ENCODE measurements at regions not wholly inside any gene's neighbourhood (a gene's known extent, or its start where the extent isn't known, plus 50 kb on each side); places are given as distances from the start of the nearest gene placed in this dataset.

DNA sequence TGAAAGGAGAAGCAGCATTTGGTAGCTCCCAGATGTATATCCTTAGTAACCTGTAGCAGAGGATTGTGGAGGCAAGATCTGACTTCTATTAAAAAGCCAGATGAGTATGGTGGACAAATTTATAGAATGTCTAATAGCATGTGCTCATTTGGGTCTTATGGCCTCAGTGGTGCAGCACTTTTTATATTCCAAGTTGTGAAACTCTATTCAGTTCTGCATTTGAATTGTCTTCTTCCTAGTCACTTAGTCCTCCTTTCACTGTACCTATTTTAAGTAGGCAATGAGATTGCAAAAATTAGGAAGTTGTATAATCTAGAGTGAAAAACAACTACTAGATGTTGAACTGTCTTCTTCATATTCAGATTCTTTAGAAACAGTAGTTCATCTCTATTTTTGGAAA lies 412.5 kb upstream of the PCDH9 start:
- DNase-seq (ENCODE audit: extremely low spot score) = no peak
- no peaks in the 10 kb centered on the region for H3K36me3 ChIP-seq (ENCODE audit: insufficient read depth)
- H3K4me3 ChIP-seq (ENCODE audit: low read depth, low read length) = no peak overlapping the region
- no peaks in the 10 kb centered on the region for H3K4me1 ChIP-seq (ENCODE audit: insufficient read depth)
- H3K27ac ChIP-seq (ENCODE audit: low read depth) = no peak overlapping the region

- WGBS = 78% methylated on average over 3 of the region's 3 CpGs
- DNase-seq (ENCODE audit: extremely low spot score) = no peak
- no peak overlapping the region for H3K4me3 ChIP-seq (ENCODE audit: low read depth, low read length)
- H3K27ac ChIP-seq (ENCODE audit: low read depth) = no peak overlapping the region
- no peaks in the 10 kb centered on the region for H3K4me1 ChIP-seq (ENCODE audit: insufficient read depth)
- no peaks in the 10 kb centered on the region for H3K36me3 ChIP-seq (ENCODE audit: insufficient read depth)
Measured at GRCh38 chr13:67635754-67636153, 405.6 kb upstream of the PCDH9 start.

- 83% methylated on average over 1 of the region's 1 CpG for WGBS
- no peaks in the 10 kb centered on the region for H3K36me3 ChIP-seq (ENCODE audit: insufficient read depth)
- no peak for DNase-seq (ENCODE audit: extremely low spot score)
- H3K4me1 ChIP-seq (ENCODE audit: insufficient read depth) = no peaks in the 10 kb centered on the region
- H3K4me3 ChIP-seq (ENCODE audit: low read depth, low read length) = no peak overlapping the region
- no peak overlapping the region for H3K27ac ChIP-seq (ENCODE audit: low read depth)
Measured at GRCh38 chr13:67632590-67632989, 402.5 kb upstream of the PCDH9 start.

- H3K4me1 ChIP-seq (ENCODE audit: insufficient read depth) = no peaks in the 10 kb centered on the region
- H3K27ac ChIP-seq (ENCODE audit: low read depth) = no peak overlapping the region
- H3K36me3 ChIP-seq (ENCODE audit: insufficient read depth) = no peaks in the 10 kb centered on the region
- no peak overlapping the region for H3K4me3 ChIP-seq (ENCODE audit: low read depth, low read length)
- no peak for DNase-seq (ENCODE audit: extremely low spot score)
- 83% methylated on average over 3 of the region's 3 CpGs for WGBS
Measured at GRCh38 chr13:67630640-67631039, 400.5 kb upstream of the PCDH9 start.

- Histone ChIP-seq H3K4me3 (ENCODE audit: low read depth, low read length) (no peak overlapping the region), H3K4me1 (ENCODE audit: insufficient read depth) (no peaks in the 10 kb centered on the region), H3K36me3 (ENCODE audit: insufficient read depth) (no peaks in the 10 kb centered on the region), H3K27ac (ENCODE audit: low read depth) (no peak overlapping the region)
- 88% methylated on average over 2 of the region's 2 CpGs for WGBS
- DNase-seq (ENCODE audit: extremely low spot score) = no peak
Measured at GRCh38 chr13:67623630-67624029, 393.5 kb upstream of the PCDH9 start.

DNA sequence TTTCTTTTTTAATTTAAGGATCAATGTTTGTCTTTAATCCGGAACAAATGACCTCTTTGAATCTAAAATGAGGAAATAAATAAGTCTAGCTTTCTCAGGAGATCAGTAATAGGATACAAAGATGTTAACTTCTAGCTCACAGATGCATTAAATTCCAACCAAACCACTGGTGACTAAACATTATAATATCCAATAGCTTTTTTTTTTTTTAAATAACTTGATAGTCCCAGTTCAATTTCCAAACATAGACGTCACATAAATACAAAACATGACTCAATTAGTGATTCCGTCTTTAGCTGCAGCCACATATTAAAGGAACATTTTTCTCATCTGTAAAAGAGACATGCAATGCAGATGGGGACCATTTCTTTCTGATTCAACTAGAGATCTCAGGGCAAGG lies 390.5 kb upstream of the PCDH9 start:
- Histone ChIP-seq H3K27ac (ENCODE audit: low read depth) (no peak overlapping the region), H3K4me1 (ENCODE audit: insufficient read depth) (no peaks in the 10 kb centered on the region), H3K4me3 (ENCODE audit: low read depth, low read length) (no peak overlapping the region), H3K36me3 (ENCODE audit: insufficient read depth) (no peaks in the 10 kb centered on the region)
- 80% methylated on average over 3 of the region's 3 CpGs for WGBS
- no peak for DNase-seq (ENCODE audit: extremely low spot score)

- Histone ChIP-seq H3K36me3 (ENCODE audit: insufficient read depth) (no peaks in the 10 kb centered on the region), H3K4me1 (ENCODE audit: insufficient read depth) (no peaks in the 10 kb centered on the region), H3K4me3 (ENCODE audit: low read depth, low read length) (no peak overlapping the region), H3K27ac (ENCODE audit: low read depth) (no peak overlapping the region)
- whole genome bisulfite sequencing = 51% methylated on average over 2 of the region's 2 CpGs
- DNase-seq (ENCODE audit: extremely low spot score) = no peak
Measured at GRCh38 chr13:67619995-67620380, 389.9 kb upstream of the PCDH9 start.

DNA sequence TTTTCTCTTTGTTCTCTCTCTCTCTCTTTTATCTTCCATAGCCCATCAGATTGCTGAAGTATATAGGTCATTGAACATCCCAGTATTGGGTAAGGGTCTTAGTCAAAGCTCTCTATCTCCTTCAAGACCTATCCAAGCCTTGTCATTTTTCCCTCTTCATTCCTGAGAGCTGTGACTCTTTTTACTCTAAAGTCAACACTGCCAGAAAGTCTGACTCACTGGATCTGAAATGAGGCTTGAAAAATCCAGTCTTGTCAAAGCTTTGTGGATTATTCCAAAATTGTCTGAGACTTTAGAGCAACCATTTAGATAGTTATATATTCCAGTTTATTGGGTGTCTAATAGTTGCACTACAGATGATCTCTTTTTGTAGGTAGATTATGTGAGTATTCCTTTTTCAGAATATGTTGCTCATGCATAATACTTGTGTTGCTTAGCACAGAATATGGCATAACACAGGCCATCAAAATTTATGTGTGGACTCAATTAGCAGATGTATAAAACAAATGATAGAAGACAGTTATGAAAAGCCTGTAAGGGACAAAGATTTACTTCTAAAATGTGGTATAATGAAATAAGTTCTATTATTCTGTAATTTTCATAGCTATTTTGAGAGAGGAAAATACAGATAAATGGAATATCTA lies 389.3 kb upstream of the PCDH9 start:
- Histone ChIP-seq H3K4me3 (ENCODE audit: low read depth, low read length) (no peak overlapping the region), H3K4me1 (ENCODE audit: insufficient read depth) (no peaks in the 10 kb centered on the region), H3K27ac (ENCODE audit: low read depth) (no peak overlapping the region), H3K36me3 (ENCODE audit: insufficient read depth) (no peaks in the 10 kb centered on the region)
- DNase-seq (ENCODE audit: extremely low spot score) = no peak

GRCh38 chr13:67614579-67614978 lies 384.4 kb upstream of the PCDH9 start:
- WGBS = 84% methylated on average over 1 of the region's 1 CpG
- DNase-seq (ENCODE audit: extremely low spot score) = no peak
- H3K27ac ChIP-seq (ENCODE audit: low read depth) = no peak overlapping the region
- no peaks in the 10 kb centered on the region for H3K36me3 ChIP-seq (ENCODE audit: insufficient read depth)
- no peak overlapping the region for H3K4me3 ChIP-seq (ENCODE audit: low read depth, low read length)
- no peaks in the 10 kb centered on the region for H3K4me1 ChIP-seq (ENCODE audit: insufficient read depth)

DNA sequence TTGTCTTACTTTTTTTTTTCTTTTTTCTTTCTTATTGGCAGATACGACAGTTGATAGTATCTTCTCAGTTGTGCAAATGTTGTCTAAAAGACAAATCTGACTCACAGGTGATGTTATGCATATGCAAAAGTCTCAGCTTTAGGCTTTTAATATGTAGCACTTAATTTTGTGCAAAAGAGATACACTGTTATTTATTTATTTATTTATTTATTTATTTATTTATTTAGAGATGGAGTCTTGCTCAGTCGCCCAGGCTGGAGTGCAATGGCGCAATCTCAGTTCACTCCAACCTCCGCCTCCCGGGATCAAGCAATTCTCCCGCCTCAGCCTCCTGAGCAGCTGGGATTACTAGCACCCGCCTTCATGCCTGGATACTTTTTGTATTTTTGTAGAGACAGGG lies 383.9 kb upstream of the PCDH9 start:
- H3K4me3 ChIP-seq (ENCODE audit: low read depth, low read length) = no peak overlapping the region
- no peak for DNase-seq (ENCODE audit: extremely low spot score)
- no peaks in the 10 kb centered on the region for H3K36me3 ChIP-seq (ENCODE audit: insufficient read depth)
- no peaks in the 10 kb centered on the region for H3K4me1 ChIP-seq (ENCODE audit: insufficient read depth)
- H3K27ac ChIP-seq (ENCODE audit: low read depth) = no peak overlapping the region
- WGBS = 90% methylated on average over 7 of the region's 7 CpGs

DNA sequence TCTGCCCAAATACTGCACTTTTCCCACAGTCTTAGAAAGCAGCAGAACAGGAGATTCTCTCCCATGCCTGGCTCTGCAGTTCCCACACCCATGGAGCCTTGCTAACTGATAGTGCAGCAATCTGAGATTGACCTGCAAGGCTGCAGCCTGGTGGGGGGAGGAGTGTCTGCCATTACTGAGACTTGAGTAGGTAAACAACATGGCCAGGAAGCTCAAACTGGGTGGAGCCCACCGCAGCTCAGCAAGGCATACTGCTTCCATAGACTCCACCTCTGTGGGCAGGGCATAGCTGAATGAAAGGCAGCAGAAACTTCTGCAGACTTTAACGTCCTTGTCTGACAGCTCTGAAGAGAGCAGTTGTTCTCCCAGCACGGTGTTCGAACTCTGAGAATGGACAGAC lies 358.5 kb upstream of the PCDH9 start:
- no peak overlapping the region for H3K4me3 ChIP-seq (ENCODE audit: low read depth, low read length)
- no peaks in the 10 kb centered on the region for H3K36me3 ChIP-seq (ENCODE audit: insufficient read depth)
- H3K27ac ChIP-seq (ENCODE audit: low read depth) = no peak overlapping the region
- WGBS = 86% methylated on average over 4 of the region's 4 CpGs
- no peak for DNase-seq (ENCODE audit: extremely low spot score)
- no peaks in the 10 kb centered on the region for H3K4me1 ChIP-seq (ENCODE audit: insufficient read depth)

- no peak for DNase-seq (ENCODE audit: extremely low spot score)
- Histone ChIP-seq H3K4me3 (ENCODE audit: low read depth, low read length) (no peak overlapping the region), H3K36me3 (ENCODE audit: insufficient read depth) (no peaks in the 10 kb centered on the region), H3K4me1 (ENCODE audit: insufficient read depth) (no peaks in the 10 kb centered on the region), H3K27ac (ENCODE audit: low read depth) (no peak overlapping the region)
- 64% methylated on average over 1 of the region's 1 CpG for WGBS
Measured at GRCh38 chr13:67577361-67577760, 347.2 kb upstream of the PCDH9 start.

GRCh38 chr13:67574320-67575233 lies 344.4 kb upstream of the PCDH9 start:
- WGBS = 57% methylated on average over 5 of the region's 5 CpGs
- DNase-seq (ENCODE audit: extremely low spot score) = no peak
- no peaks in the 10 kb centered on the region for H3K4me1 ChIP-seq (ENCODE audit: insufficient read depth)
- no peak overlapping the region for H3K27ac ChIP-seq (ENCODE audit: low read depth)
- H3K36me3 ChIP-seq (ENCODE audit: insufficient read depth) = no peaks in the 10 kb centered on the region
- no peak overlapping the region for H3K4me3 ChIP-seq (ENCODE audit: low read depth, low read length)

DNA sequence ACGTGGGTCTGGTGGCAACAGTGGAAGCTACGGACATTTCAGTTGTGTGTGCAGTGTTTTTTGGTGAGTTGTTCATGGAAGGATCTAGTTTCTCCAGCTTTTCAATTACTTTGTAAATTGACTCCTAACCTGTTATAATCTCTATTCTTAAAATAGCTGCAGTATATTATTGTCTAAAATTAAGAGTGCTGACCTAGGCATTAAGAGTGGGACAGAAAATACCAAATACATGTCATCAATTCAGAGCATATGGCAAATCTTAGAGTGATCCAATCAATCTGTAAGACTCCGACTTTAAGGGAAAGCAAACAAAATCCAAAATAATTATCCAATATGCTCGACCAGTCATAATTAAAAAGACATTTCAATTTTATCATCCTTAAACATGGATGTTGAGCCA lies 338.1 kb upstream of the PCDH9 start:
- DNase-seq (ENCODE audit: extremely low spot score) = no peak
- 89% methylated on average over 4 of the region's 4 CpGs for WGBS
- no peaks in the 10 kb centered on the region for H3K4me1 ChIP-seq (ENCODE audit: insufficient read depth)
- no peaks in the 10 kb centered on the region for H3K36me3 ChIP-seq (ENCODE audit: insufficient read depth)
- H3K27ac ChIP-seq (ENCODE audit: low read depth) = no peak overlapping the region
- no peak overlapping the region for H3K4me3 ChIP-seq (ENCODE audit: low read depth, low read length)

Data from urinary bladder (tissue), 3 donors.